PFSK-1 (cell line): ENCODE measurements at regions not wholly inside any gene's neighbourhood (a gene's known extent, or its start where the extent isn't known, plus 50 kb on each side); places are given as distances from the start of the nearest gene placed in this dataset.

Experiments used
- FOXP2 ChIP-seq: optimal IDR thresholded peaks from 2 replicates; pipeline ENCODE3; 2011; ENCODE audit warnings: borderline replicate concordance, control low read depth, inconsistent platforms; ENCODE audit not compliant: insufficient read depth; ENCODE audit errors: extremely low read length, extremely low read depth
- POLR2AphosphoS5 ChIP-seq: IDR thresholded peaks from 2 replicates; pipeline ENCODE4 v1.6.1; 2012; ENCODE audit warnings: low read depth, mild to moderate bottlenecking, control low read depth, low read length, moderate library complexity
- SIN3A ChIP-seq: IDR thresholded peaks from 2 replicates; pipeline ENCODE4 v1.6.1; 2012; ENCODE audit warnings: mild to moderate bottlenecking, low read length, moderate library complexity, borderline replicate concordance; ENCODE audit not compliant: insufficient read depth
- TAF1 ChIP-seq: IDR thresholded peaks from 2 replicates; pipeline ENCODE4 v1.6.1; 2012; ENCODE audit warnings: low read length, control low read depth, borderline replicate concordance; ENCODE audit not compliant: insufficient read depth
- TF ChIP-seq, protein P1 (sequence below), 2 experiments: IDR thresholded peaks; 2 replicates each; pipeline versions ENCODE4 v1.6.1 to v1.8.0; 2011 to 2012; ENCODE audit warnings: low read depth in 2 of 2, low read length in 2 of 2, control low read depth in 1 of 2, inconsistent platforms in 1 of 2, mild to moderate bottlenecking in 1 of 2, moderate library complexity in 1 of 2; ENCODE audit not compliant: insufficient read depth in 1 of 2

DNA sequence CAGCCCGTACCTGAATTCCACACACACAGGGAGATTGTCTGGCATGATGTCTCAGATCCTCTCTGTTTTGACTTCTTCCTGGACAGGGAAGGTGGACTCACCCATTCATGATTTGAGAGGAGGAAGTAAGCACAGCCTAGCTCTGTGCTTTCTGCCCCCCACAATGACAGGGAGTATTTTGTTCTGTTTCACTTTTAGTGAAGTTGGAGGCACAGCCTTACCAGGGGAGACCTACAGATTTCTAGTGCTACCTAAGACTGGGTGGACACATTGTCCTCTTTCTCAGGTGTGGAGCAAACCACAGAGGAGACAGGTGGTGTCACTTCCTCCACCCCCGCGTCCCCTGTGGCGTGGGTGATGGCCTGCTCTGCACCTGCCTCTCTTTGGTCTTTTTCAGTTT is 408.6 kb upstream of the PFKP start:
- TF ChIP-seq, protein P1, sequence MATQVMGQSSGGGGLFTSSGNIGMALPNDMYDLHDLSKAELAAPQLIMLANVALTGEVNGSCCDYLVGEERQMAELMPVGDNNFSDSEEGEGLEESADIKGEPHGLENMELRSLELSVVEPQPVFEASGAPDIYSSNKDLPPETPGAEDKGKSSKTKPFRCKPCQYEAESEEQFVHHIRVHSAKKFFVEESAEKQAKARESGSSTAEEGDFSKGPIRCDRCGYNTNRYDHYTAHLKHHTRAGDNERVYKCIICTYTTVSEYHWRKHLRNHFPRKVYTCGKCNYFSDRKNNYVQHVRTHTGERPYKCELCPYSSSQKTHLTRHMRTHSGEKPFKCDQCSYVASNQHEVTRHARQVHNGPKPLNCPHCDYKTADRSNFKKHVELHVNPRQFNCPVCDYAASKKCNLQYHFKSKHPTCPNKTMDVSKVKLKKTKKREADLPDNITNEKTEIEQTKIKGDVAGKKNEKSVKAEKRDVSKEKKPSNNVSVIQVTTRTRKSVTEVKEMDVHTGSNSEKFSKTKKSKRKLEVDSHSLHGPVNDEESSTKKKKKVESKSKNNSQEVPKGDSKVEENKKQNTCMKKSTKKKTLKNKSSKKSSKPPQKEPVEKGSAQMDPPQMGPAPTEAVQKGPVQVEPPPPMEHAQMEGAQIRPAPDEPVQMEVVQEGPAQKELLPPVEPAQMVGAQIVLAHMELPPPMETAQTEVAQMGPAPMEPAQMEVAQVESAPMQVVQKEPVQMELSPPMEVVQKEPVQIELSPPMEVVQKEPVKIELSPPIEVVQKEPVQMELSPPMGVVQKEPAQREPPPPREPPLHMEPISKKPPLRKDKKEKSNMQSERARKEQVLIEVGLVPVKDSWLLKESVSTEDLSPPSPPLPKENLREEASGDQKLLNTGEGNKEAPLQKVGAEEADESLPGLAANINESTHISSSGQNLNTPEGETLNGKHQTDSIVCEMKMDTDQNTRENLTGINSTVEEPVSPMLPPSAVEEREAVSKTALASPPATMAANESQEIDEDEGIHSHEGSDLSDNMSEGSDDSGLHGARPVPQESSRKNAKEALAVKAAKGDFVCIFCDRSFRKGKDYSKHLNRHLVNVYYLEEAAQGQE (IDR thresholded peaks at IDR 0.05; ENCODE audit: insufficient read depth in 1 of 2, low read depth in 2 of 2, low read length in 2 of 2) = no peak
- TF ChIP-seq FOXP2 (no peak), POLR2AphosphoS5 (no peak), SIN3A (no peak), TAF1 (no peak)

- no peak for TF ChIP-seq TAF1
Observed at GRCh38 chr10:2650328-2650727, 417.0 kb upstream of the PFKP start.

DNA sequence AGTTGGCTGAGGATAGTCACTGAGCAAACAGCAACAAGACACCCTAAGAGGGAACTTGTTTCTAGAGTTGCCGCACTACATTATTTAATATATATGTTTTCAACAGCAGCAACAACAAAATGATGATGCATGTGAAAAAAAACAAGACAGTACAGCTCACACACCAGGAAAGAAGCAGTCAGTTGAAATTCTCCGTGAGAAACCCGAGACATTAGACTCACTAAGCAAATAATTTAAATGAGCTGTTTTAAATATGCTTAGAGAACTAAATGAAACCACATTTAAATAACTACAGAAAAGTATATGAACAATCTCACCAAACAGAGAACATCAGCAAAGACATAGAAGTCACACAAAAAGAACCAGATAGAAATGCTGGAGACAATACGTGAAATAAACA is 426.3 kb upstream of the PFKP start:
- TF ChIP-seq TAF1 (no peak), POLR2AphosphoS5 (no peak), FOXP2 (no peak), SIN3A (no peak)
- TF ChIP-seq, protein P1 (IDR thresholded peaks at IDR 0.05; ENCODE audit: insufficient read depth in 1 of 2, low read depth in 2 of 2, low read length in 2 of 2) = no peak

- TF ChIP-seq, protein P1 (IDR thresholded peaks at IDR 0.05; ENCODE audit: insufficient read depth in 1 of 2, low read depth in 2 of 2, low read length in 2 of 2) = no peak
- TF ChIP-seq TAF1 (no peak), POLR2AphosphoS5 (no peak), SIN3A (no peak), FOXP2 (no peak)
Observed at GRCh38 chr10:2633630-2634029, 433.7 kb upstream of the PFKP start.

GRCh38 chr10:2631557-2632205 is 435.7 kb upstream of the PFKP start:
- no peak for TF ChIP-seq TAF1
- TF ChIP-seq, protein P1 (IDR thresholded peaks at IDR 0.05; ENCODE audit: insufficient read depth in 1 of 2, low read depth in 2 of 2, low read length in 2 of 2) = no peak
- no peak for TF ChIP-seq SIN3A
- no peak for TF ChIP-seq POLR2AphosphoS5
- TF ChIP-seq FOXP2 = no peak
